NCI-H128 (cell line): ENCODE measurements at regions not wholly inside any gene's neighbourhood (a gene's known extent, or its start where the extent isn't known, plus 50 kb on each side); places are given as distances from the start of the nearest gene placed in this dataset.
"Not testable (repeated sequence)": the region's sequence is repeated elsewhere in the genome, so short reads cannot be mapped to it uniquely, and the experiment has no call there.

Experiments
- DNase-seq: peaks from one replicate; lab custom pipeline; 2025; ENCODE audit not compliant: unreplicated experiment; lab: John Stamatoyannopoulos, UW

- DNase-seq = no peak
Measured at GRCh38 chr15:59791755-59792154, 102.6 kb upstream of the BNIP2 start.

- no peak for DNase-seq
Measured at GRCh38 chr15:59791079-59791478, 102.0 kb upstream of the BNIP2 start.

GRCh38 chr15:59786466-59786865 is 97.3 kb upstream of the BNIP2 start:
- not testable (repeated sequence) for DNase-seq

GRCh38 chr15:59785981-59786380 is 96.9 kb upstream of the BNIP2 start:
- DNase-seq = not testable (repeated sequence)

GRCh38 chr15:59783774-59784520 is 94.8 kb upstream of the BNIP2 start:
- not testable (repeated sequence) for DNase-seq

- DNase-seq = no peak
Measured at GRCh38 chr15:59779110-59779509, 90.0 kb upstream of the BNIP2 start.

- no peak for DNase-seq
Measured at GRCh38 chr15:59764775-59765174, 75.7 kb upstream of the BNIP2 start.

- DNase-seq = no peak
Measured at GRCh38 chr15:59762558-59762957, 73.4 kb upstream of the BNIP2 start.

- DNase-seq = not testable (repeated sequence)
Measured at GRCh38 chr15:59760256-59760655, 71.1 kb upstream of the BNIP2 start.

GRCh38 chr15:59751552-59752413 is 62.7 kb upstream of the BNIP2 start:
- no peak for DNase-seq

GRCh38 chr15:59746777-59747176 is 57.7 kb upstream of the BNIP2 start:
- peak; percentile 24 for DNase-seq

GRCh38 chr15:59741274-59741906 is 52.3 kb upstream of the BNIP2 start:
- DNase-seq = peak; percentile 22

GRCh38 chr15:59739557-59740186 is 50.6 kb upstream of the BNIP2 start:
- no peak for DNase-seq
